ENCODE measurements at regions not wholly inside any gene's neighbourhood (a gene's known extent, or its start where the extent isn't known, plus 50 kb on each side); places are given as distances from the start of the nearest gene placed in this dataset.

DNA sequence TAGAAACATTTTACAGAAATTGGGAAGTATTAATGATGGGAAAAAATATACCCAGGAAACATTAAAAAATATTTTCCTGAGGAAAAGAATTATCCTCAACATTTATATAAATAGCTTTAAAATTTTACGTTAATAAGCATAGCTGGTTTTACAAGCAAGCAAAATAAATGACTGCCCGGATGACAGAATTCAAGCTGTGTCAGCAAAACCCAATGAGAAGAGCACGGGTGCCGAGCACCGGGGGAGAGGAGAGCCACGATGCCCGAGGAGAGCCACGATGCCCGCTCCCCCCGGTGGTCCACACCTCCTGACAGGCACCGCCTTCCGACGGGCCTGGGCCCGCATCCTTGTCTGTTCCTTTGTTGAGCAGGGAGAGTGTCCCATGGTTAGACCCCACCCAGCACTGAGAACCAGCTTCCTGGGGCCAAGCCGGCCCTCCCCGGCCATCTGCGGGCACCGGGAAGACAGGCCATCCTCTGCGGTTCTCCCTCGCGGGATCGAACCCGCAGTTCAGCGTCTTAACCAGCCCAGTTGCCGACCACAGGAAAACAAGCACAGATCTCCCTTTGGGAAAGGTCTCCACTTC lies 63.3 kb upstream of the PDE10A start:
- Histone ChIP-seq H3K9me3 (ENCODE audit: control insufficient read depth in 4 of 4, low read length in 3 of 4) (no peaks in the 10 kb centered on the region), H3K4me3 (ENCODE audit: low read depth in 1 of 3, low read length in 3 of 3) (no peak overlapping the region), H3K36me3 (ENCODE audit: control insufficient read depth in 4 of 4, insufficient read depth in 3 of 4, low read depth in 1 of 4, low read length in 3 of 4) (no peaks in the 10 kb centered on the region), H3K9ac (ENCODE audit: low read depth in 1 of 2, low read length in 2 of 2) (no peak overlapping the region), H3K4me1 (ENCODE audit: control insufficient read depth in 4 of 4, insufficient read depth in 4 of 4, low read length in 3 of 4) (no peaks in the 10 kb centered on the region), H3K27ac (ENCODE audit: low read depth in 1 of 2, low read length in 2 of 2) (no peak overlapping the region), H3K27me3 (ENCODE audit: control insufficient read depth in 4 of 4, insufficient read depth in 4 of 4, low read length in 3 of 4) (no peaks in the 10 kb centered on the region)
- TF ChIP-seq HNF4G (IDR thresholded peaks at IDR 0.05): no peak
- TF ChIP-seq, protein P1, sequence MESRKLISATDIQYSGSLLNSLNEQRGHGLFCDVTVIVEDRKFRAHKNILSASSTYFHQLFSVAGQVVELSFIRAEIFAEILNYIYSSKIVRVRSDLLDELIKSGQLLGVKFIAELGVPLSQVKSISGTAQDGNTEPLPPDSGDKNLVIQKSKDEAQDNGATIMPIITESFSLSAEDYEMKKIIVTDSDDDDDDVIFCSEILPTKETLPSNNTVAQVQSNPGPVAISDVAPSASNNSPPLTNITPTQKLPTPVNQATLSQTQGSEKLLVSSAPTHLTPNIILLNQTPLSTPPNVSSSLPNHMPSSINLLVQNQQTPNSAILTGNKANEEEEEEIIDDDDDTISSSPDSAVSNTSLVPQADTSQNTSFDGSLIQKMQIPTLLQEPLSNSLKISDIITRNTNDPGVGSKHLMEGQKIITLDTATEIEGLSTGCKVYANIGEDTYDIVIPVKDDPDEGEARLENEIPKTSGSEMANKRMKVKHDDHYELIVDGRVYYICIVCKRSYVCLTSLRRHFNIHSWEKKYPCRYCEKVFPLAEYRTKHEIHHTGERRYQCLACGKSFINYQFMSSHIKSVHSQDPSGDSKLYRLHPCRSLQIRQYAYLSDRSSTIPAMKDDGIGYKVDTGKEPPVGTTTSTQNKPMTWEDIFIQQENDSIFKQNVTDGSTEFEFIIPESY (IDR thresholded peaks at IDR 0.05): no peak
- TF ChIP-seq GABPA (IDR thresholded peaks at IDR 0.05 in 1 of 2, conservative IDR thresholded peaks at IDR 0.05 in 1 of 2): no peak
- TF ChIP-seq NR2F2 (IDR thresholded peaks at IDR 0.05): no peak
- TF ChIP-seq FOXA2 (IDR thresholded peaks at IDR 0.05): no peak
- TF ChIP-seq TAF1 (conservative IDR thresholded peaks at IDR 0.05): no peak
- TF ChIP-seq FOXA1 (IDR thresholded peaks at IDR 0.05): no peak
- TF ChIP-seq, protein P2, sequence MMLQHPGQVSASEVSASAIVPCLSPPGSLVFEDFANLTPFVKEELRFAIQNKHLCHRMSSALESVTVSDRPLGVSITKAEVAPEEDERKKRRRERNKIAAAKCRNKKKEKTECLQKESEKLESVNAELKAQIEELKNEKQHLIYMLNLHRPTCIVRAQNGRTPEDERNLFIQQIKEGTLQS (IDR thresholded peaks at IDR 0.05): no peak
- TF ChIP-seq, protein P3, sequence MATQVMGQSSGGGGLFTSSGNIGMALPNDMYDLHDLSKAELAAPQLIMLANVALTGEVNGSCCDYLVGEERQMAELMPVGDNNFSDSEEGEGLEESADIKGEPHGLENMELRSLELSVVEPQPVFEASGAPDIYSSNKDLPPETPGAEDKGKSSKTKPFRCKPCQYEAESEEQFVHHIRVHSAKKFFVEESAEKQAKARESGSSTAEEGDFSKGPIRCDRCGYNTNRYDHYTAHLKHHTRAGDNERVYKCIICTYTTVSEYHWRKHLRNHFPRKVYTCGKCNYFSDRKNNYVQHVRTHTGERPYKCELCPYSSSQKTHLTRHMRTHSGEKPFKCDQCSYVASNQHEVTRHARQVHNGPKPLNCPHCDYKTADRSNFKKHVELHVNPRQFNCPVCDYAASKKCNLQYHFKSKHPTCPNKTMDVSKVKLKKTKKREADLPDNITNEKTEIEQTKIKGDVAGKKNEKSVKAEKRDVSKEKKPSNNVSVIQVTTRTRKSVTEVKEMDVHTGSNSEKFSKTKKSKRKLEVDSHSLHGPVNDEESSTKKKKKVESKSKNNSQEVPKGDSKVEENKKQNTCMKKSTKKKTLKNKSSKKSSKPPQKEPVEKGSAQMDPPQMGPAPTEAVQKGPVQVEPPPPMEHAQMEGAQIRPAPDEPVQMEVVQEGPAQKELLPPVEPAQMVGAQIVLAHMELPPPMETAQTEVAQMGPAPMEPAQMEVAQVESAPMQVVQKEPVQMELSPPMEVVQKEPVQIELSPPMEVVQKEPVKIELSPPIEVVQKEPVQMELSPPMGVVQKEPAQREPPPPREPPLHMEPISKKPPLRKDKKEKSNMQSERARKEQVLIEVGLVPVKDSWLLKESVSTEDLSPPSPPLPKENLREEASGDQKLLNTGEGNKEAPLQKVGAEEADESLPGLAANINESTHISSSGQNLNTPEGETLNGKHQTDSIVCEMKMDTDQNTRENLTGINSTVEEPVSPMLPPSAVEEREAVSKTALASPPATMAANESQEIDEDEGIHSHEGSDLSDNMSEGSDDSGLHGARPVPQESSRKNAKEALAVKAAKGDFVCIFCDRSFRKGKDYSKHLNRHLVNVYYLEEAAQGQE (IDR thresholded peaks at IDR 0.05): no peak
- no peak for TF ChIP-seq SP1 (IDR thresholded peaks at IDR 0.05)
- no peak for TF ChIP-seq YY1 (IDR thresholded peaks at IDR 0.05)
- TF ChIP-seq, protein P4, sequence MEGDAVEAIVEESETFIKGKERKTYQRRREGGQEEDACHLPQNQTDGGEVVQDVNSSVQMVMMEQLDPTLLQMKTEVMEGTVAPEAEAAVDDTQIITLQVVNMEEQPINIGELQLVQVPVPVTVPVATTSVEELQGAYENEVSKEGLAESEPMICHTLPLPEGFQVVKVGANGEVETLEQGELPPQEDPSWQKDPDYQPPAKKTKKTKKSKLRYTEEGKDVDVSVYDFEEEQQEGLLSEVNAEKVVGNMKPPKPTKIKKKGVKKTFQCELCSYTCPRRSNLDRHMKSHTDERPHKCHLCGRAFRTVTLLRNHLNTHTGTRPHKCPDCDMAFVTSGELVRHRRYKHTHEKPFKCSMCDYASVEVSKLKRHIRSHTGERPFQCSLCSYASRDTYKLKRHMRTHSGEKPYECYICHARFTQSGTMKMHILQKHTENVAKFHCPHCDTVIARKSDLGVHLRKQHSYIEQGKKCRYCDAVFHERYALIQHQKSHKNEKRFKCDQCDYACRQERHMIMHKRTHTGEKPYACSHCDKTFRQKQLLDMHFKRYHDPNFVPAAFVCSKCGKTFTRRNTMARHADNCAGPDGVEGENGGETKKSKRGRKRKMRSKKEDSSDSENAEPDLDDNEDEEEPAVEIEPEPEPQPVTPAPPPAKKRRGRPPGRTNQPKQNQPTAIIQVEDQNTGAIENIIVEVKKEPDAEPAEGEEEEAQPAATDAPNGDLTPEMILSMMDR (IDR thresholded peaks at IDR 0.05; ENCODE audit: low read depth, low read length, missing input control): no peak
- TF ChIP-seq HNF4A (conservative IDR thresholded peaks at IDR 0.05): no peak
- no peak for TF ChIP-seq RXRA (IDR thresholded peaks at IDR 0.05)
- WGBS: 88% methylated on average over 25 of the region's 25 CpGs
- DNase-seq (ENCODE audit: low spot score): no peak

DNA sequence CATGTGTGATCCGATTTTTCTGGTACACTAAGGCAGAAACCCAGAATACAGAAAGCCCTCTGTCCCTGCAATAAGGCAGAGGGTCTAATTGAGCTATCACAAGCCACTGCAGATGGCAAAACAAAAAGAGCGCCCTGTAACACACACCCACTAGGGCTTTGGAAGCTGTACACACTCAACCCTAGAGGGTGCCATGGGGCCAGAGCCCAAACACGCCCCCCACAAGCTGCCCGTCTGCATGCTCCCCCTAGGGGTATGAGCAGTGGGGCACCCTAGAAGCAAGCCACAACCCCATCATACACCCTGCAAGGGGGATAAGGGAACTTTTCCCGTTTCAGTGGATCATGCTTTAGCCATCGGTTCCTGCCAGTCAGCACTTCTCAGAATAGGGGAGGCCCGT lies 62.2 kb upstream of the PDE10A start:
- Histone ChIP-seq H3K27me3 (ENCODE audit: control insufficient read depth in 4 of 4, insufficient read depth in 4 of 4, low read length in 3 of 4) (no peaks in the 10 kb centered on the region), H3K4me3 (ENCODE audit: low read depth in 1 of 3, low read length in 3 of 3) (no peak overlapping the region), H3K27ac (ENCODE audit: low read depth in 1 of 2, low read length in 2 of 2) (no peak overlapping the region), H3K9me3 (ENCODE audit: control insufficient read depth in 4 of 4, low read length in 3 of 4) (no peaks in the 10 kb centered on the region), H3K4me1 (ENCODE audit: control insufficient read depth in 4 of 4, insufficient read depth in 4 of 4, low read length in 3 of 4) (no peaks in the 10 kb centered on the region), H3K9ac (ENCODE audit: low read depth in 1 of 2, low read length in 2 of 2) (no peak overlapping the region), H3K36me3 (ENCODE audit: control insufficient read depth in 4 of 4, insufficient read depth in 3 of 4, low read depth in 1 of 4, low read length in 3 of 4) (no peaks in the 10 kb centered on the region)
- 87% methylated on average over 7 of the region's 7 CpGs for WGBS
- no peak for DNase-seq (ENCODE audit: low spot score)
- TF ChIP-seq RAD21 (IDR thresholded peaks at IDR 0.05) (no peak), JUND (IDR thresholded peaks at IDR 0.05) (no peak), HNF4A (conservative IDR thresholded peaks at IDR 0.05) (no peak), SP1 (IDR thresholded peaks at IDR 0.05) (no peak), NR2F2 (IDR thresholded peaks at IDR 0.05) (no peak), HNF4G (IDR thresholded peaks at IDR 0.05) (no peak), RXRA (IDR thresholded peaks at IDR 0.05) (no peak), YY1 (IDR thresholded peaks at IDR 0.05) (no peak), TAF1 (conservative IDR thresholded peaks at IDR 0.05) (no peak), FOXA1 (IDR thresholded peaks at IDR 0.05) (no peak)
- TF ChIP-seq, protein P3 (IDR thresholded peaks at IDR 0.05): no peak
- TF ChIP-seq, protein P4 (IDR thresholded peaks at IDR 0.05; ENCODE audit: low read depth, low read length, missing input control): no peak
